ENCODE measurements at regions not wholly inside any gene's neighbourhood (a gene's known extent, or its start where the extent isn't known, plus 50 kb on each side); places are given as distances from the start of the nearest gene placed in this dataset.

- TF ChIP-seq CTCF (IDR thresholded peaks at IDR 0.05): no peak
- TF ChIP-seq POLR2A (IDR thresholded peaks at IDR 0.05): no peak
Measured at GRCh38 chr5:1661831-1662558, 137.6 kb downstream of the MRPL36 start.

Data from adrenal gland (tissue), 5 donors.